GM10248 (cell line): ENCODE measurements at regions not wholly inside any gene's neighbourhood (a gene's known extent, or its start where the extent isn't known, plus 50 kb on each side); places are given as distances from the start of the nearest gene placed in this dataset.

ENCODE experiments used
- CTCF ChIA-PET: fragments of 300-600 bp; sonication (Branson Sonifier 250); formaldehyde crosslinking; extraction: SDS; loops from one replicate; lab custom pipeline; 2021; ENCODE audit warnings: antibody characterized with exemption; lab: Yijun Ruan, JAX
- POLR2A ChIA-PET: fragments of 350-650 bp; sonication (Branson Sonifier 250); formaldehyde crosslinking; extraction: SDS; loops from one replicate; lab custom pipeline; 2020; ENCODE audit warnings: antibody characterized with exemption; lab: Yijun Ruan, JAX
- DNase-seq: peaks from one replicate; pipeline ENCODE4 v3.0.0; 2012; ENCODE audit errors: extremely low spot score
- TF ChIP-seq, protein P1 (sequence below): IDR thresholded peaks from 2 replicates; pipeline ENCODE4 v1.5.1; 2012; ENCODE audit warnings: mild to moderate bottlenecking, low read depth; ENCODE audit errors: extremely low read depth, missing control alignments, control extremely low read depth

DNA sequence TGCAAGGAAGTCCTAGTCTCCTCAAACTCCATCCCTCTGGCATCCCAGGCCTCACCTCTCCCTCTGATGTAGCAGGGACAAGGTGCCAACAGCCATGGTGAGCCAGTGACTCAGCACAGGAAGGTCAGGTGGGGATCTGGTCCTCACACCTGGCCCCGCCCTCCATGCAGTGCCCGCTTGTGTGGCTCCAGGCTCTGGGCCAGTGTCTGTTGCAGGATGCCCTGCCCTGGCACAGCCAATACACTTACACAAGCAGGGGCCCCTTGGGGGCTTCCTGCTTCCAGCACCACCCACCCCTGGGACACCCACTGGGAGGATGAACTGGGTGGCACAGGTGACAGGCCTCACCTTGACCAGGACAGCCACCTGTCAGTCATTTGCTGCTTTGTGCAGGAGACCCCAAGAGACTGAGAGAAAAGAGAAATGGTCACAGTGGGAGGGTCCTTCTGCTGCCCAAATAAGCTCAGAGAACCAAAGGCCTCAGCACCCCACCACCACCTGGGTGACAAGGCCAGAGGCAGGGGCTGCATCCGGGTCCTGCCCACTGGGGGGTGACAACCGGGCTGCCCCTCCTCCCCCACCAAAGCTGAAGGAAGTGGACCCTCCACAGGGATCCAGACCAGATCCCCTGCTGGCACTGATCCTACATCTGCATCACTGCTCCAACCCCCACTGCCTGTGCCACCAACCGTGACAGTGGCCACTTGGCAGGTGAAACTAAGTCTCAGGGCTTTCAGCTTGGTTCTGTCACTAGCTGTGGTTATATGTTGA lies 658.8 kb upstream of the DEFB115 start:
- ChIA-PET CTCF (interaction anchor here (1.4 kb wide), 1 partner anchor 10 kb away, joined by 4 read pairs; no protein-coding TSS in a partner anchor), POLR2A (no interaction called here)
- TF ChIP-seq, protein P1, sequence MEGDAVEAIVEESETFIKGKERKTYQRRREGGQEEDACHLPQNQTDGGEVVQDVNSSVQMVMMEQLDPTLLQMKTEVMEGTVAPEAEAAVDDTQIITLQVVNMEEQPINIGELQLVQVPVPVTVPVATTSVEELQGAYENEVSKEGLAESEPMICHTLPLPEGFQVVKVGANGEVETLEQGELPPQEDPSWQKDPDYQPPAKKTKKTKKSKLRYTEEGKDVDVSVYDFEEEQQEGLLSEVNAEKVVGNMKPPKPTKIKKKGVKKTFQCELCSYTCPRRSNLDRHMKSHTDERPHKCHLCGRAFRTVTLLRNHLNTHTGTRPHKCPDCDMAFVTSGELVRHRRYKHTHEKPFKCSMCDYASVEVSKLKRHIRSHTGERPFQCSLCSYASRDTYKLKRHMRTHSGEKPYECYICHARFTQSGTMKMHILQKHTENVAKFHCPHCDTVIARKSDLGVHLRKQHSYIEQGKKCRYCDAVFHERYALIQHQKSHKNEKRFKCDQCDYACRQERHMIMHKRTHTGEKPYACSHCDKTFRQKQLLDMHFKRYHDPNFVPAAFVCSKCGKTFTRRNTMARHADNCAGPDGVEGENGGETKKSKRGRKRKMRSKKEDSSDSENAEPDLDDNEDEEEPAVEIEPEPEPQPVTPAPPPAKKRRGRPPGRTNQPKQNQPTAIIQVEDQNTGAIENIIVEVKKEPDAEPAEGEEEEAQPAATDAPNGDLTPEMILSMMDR = no peak
- DNase-seq = no peak

GRCh38 chr20:30599990-30600389 lies 657.5 kb upstream of the DEFB115 start:
- TF ChIP-seq, protein P1 = no peak
- ChIA-PET POLR2A (no interaction called here), CTCF (no interaction called here)
- no peak for DNase-seq

DNA sequence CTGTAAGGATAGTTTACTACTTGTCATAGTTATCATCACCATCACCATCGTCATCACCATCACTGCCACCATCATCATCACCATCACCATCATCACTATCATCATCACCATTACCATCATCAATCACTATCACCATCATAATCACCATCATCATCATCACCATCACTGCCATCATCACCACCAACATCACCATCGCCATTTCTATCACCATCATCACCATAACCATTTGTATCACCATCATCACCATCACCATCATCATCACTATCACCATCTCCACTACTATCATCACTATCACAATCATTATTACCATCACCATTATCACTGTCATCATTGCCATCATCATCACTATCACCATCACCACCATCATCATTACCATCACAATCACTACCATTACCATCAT lies 655.5 kb upstream of the DEFB115 start:
- POLR2A ChIA-PET = no interaction called here
- TF ChIP-seq, protein P1 = no peak
- CTCF ChIA-PET = no interaction called here
- DNase-seq = no peak

- TF ChIP-seq, protein P1 = no peak
- CTCF ChIA-PET = no interaction called here
- DNase-seq = no peak
- POLR2A ChIA-PET = no interaction called here
These were observed 655.0 kb upstream of the DEFB115 start for GRCh38 chr20:30602424-30602823.

GRCh38 chr20:30606990-30607389 lies 650.5 kb upstream of the DEFB115 start:
- DNase-seq = no peak
- POLR2A ChIA-PET = no interaction called here
- CTCF ChIA-PET = no interaction called here
- TF ChIP-seq, protein P1 = no peak

DNA sequence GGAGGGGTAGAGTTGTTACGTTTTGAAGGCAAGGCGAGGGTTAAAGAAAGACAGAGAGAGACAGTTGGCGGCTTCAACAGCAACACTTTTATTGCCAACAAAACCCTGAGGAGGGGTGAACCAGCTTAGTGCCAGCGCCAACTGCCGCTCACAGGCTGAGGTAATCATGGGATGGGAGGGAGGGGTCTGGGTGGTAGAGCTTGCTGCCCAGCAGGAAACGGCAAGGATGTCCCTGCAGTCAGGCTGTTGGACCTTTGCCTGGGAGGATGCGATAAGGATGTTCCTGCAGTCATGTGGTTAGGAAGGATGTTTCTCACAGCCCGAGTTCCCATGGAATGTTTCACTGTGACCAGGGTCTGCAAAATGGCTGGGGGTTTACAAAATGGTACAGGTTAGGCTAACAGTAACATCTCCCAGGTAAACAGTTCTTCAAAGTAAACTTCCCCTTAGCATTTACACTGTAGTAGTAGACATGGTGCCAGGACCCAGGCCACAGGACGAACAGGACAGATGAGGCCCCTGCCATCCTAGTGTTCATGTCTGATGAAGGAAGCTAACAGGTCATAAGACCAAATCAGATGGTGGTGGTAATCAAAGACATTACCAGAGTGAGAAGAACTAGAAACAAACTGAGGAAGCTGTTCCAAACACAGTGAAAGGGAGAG lies 647.3 kb upstream of the DEFB115 start:
- ChIA-PET CTCF (no interaction called here), POLR2A (no interaction called here)

More for the DNA sequence above, 647.3 kb upstream of the DEFB115 start:
- no peak for DNase-seq
- TF ChIP-seq, protein P1 = no peak
